ENCODE measurements at regions not wholly inside any gene's neighbourhood (a gene's known extent, or its start where the extent isn't known, plus 50 kb on each side); places are given as distances from the start of the nearest gene placed in this dataset.
"Not testable (repeated sequence)": the region's sequence is repeated elsewhere in the genome, so short reads cannot be mapped to it uniquely, and the experiment has no call there.

DNA sequence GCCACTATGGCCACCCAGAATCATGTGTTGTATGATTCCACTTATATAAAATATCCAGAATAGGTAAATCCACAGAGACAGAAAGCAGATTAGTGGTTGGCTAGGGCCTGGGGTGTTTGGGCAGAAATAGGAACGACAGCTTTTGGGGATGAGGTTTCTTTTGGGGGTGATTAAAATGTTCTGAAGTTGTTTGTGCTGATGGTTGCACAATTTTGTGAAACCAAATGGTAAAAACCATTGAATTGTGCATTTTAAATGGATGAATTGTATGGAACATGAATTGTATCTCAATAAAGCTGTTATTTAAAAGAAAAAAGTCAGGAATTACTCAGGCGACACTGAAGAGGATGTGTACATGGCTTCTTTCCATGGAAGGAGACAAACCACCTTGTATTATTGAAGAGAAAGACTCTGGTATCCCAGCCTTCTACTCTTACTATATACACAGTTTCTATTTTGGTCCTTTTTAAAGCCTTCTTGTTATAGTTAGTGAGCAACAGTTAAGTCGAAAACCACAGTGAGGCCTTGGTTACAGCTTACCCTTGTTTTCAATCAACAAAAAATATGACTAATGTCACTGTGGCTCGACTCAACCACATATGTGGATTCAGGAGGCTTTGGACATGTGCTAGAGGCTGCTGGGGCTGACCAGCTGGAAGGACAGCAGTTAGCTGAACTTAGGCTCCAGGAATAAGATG is 57.1 kb upstream of the KMT2E start:
- Histone ChIP-seq H3K4me2 (ENCODE audit: low read length) (no peak overlapping the region), H3K4ac (ENCODE audit: low read depth, low read length) (no peak overlapping the region), H3K79me1 (ENCODE audit: low read length) (no peaks in the 10 kb centered on the region), H3K36me3 (ENCODE audit: control insufficient read depth, insufficient read depth, low read length) (no peaks in the 10 kb centered on the region), H4K5ac (ENCODE audit: low read length) (no peak overlapping the region), H3K23ac (ENCODE audit: low read length) (no peak overlapping the region), H3K27ac (ENCODE audit: low read depth, low read length) (no peak overlapping the region), H4K8ac (ENCODE audit: low read depth, low read length) (no peak overlapping the region), H2BK15ac (replicated peaks; ENCODE audit: low read depth) (no peak overlapping the region), H3K79me2 (ENCODE audit: control insufficient read depth, insufficient read depth, low read length) (no peaks in the 10 kb centered on the region), H3K18ac (ENCODE audit: low read length) (no peak overlapping the region), H2BK5ac (ENCODE audit: low read length) (no peak overlapping the region), H3K27me3 (ENCODE audit: insufficient read depth, low read length, poor library complexity) (no peaks in the 10 kb centered on the region), H2BK120ac (ENCODE audit: low read depth, low read length) (no peak overlapping the region), H3K4me3 (ENCODE audit: low read length) (no peak overlapping the region), H3K9ac (ENCODE audit: low read length) (no peak overlapping the region), H2AK5ac (ENCODE audit: low read length) (no peak overlapping the region), H3K56ac (ENCODE audit: low read length) (no peak overlapping the region), H3K4me1 (ENCODE audit: control insufficient read depth, low read depth, low read length) (no peaks in the 10 kb centered on the region)
- no peak for DNase-seq
- no CpG with 5 or more reads among the region's 4 CpGs for WGBS (ENCODE audit: extremely low coverage, insufficient coverage, low lambda C conversion rate)

GRCh38 chr7:104958371-104958865 is 55.6 kb upstream of the KMT2E start:
- no peak overlapping the region for H2BK15ac ChIP-seq (replicated peaks; ENCODE audit: low read depth)
- H3K79me1 ChIP-seq (ENCODE audit: low read length): no peaks in the 10 kb centered on the region
- H4K5ac ChIP-seq (ENCODE audit: low read length): no peak overlapping the region
- no peak overlapping the region for H3K23ac ChIP-seq (ENCODE audit: low read length)
- no peaks in the 10 kb centered on the region for H3K27me3 ChIP-seq (ENCODE audit: insufficient read depth, low read length, poor library complexity)
- no peak overlapping the region for H3K4me3 ChIP-seq (ENCODE audit: low read length)
- no peak for DNase-seq
- H3K36me3 ChIP-seq (ENCODE audit: control insufficient read depth, insufficient read depth, low read length): no peaks in the 10 kb centered on the region
- H3K4me1 ChIP-seq (ENCODE audit: control insufficient read depth, low read depth, low read length): no peaks in the 10 kb centered on the region
- no CpG with 5 or more reads among the region's 3 CpGs for WGBS (ENCODE audit: extremely low coverage, insufficient coverage, low lambda C conversion rate)
- no peak overlapping the region for H3K56ac ChIP-seq (ENCODE audit: low read length)
- H3K27ac ChIP-seq (ENCODE audit: low read depth, low read length): no peak overlapping the region
- H3K18ac ChIP-seq (ENCODE audit: low read length): no peak overlapping the region
- no peak overlapping the region for H3K9ac ChIP-seq (ENCODE audit: low read length)
- no peak overlapping the region for H3K4me2 ChIP-seq (ENCODE audit: low read length)
- no peak overlapping the region for H2BK120ac ChIP-seq (ENCODE audit: low read depth, low read length)
- no peak overlapping the region for H3K4ac ChIP-seq (ENCODE audit: low read depth, low read length)
- no peaks in the 10 kb centered on the region for H3K79me2 ChIP-seq (ENCODE audit: control insufficient read depth, insufficient read depth, low read length)
- no peak overlapping the region for H4K8ac ChIP-seq (ENCODE audit: low read depth, low read length)
- no peak overlapping the region for H2AK5ac ChIP-seq (ENCODE audit: low read length)
- H2BK5ac ChIP-seq (ENCODE audit: low read length): no peak overlapping the region

- WGBS (ENCODE audit: extremely low coverage, insufficient coverage, low lambda C conversion rate): no CpG with 5 or more reads among the region's 2 CpGs
- H3K56ac ChIP-seq (ENCODE audit: low read length); H3K27ac ChIP-seq (ENCODE audit: low read depth, low read length); H3K27me3 ChIP-seq (ENCODE audit: insufficient read depth, low read length, poor library complexity); H3K79me1 ChIP-seq (ENCODE audit: low read length); H3K36me3 ChIP-seq (ENCODE audit: control insufficient read depth, insufficient read depth, low read length); H4K8ac ChIP-seq (ENCODE audit: low read depth, low read length); H4K5ac ChIP-seq (ENCODE audit: low read length); H2BK15ac ChIP-seq (replicated peaks; ENCODE audit: low read depth); H3K23ac ChIP-seq (ENCODE audit: low read length); H3K79me2 ChIP-seq (ENCODE audit: control insufficient read depth, insufficient read depth, low read length); H3K9ac ChIP-seq (ENCODE audit: low read length); H2BK5ac ChIP-seq (ENCODE audit: low read length); H3K4me3 ChIP-seq (ENCODE audit: low read length); H3K4me1 ChIP-seq (ENCODE audit: control insufficient read depth, low read depth, low read length); H3K4me2 ChIP-seq (ENCODE audit: low read length); H3K4ac ChIP-seq (ENCODE audit: low read depth, low read length); H2AK5ac ChIP-seq (ENCODE audit: low read length); DNase-seq; H3K18ac ChIP-seq (ENCODE audit: low read length); H2BK120ac ChIP-seq (ENCODE audit: low read depth, low read length): not testable (repeated sequence)
Measured at GRCh38 chr7:104959483-104959882, 54.5 kb upstream of the KMT2E start.

GRCh38 chr7:104960741-104961448 is 53.1 kb upstream of the KMT2E start:
- H3K4me1 ChIP-seq (ENCODE audit: control insufficient read depth, low read depth, low read length): no peaks in the 10 kb centered on the region
- no peak overlapping the region for H2BK5ac ChIP-seq (ENCODE audit: low read length)
- H2AK5ac ChIP-seq (ENCODE audit: low read length): no peak overlapping the region
- no peak overlapping the region for H2BK15ac ChIP-seq (replicated peaks; ENCODE audit: low read depth)
- H3K18ac ChIP-seq (ENCODE audit: low read length): no peak overlapping the region
- no peak for DNase-seq
- no peak overlapping the region for H3K23ac ChIP-seq (ENCODE audit: low read length)
- no peak overlapping the region for H3K56ac ChIP-seq (ENCODE audit: low read length)
- H3K4ac ChIP-seq (ENCODE audit: low read depth, low read length): no peak overlapping the region
- H4K5ac ChIP-seq (ENCODE audit: low read length): no peak overlapping the region
- H3K4me2 ChIP-seq (ENCODE audit: low read length): no peak overlapping the region
- H3K27ac ChIP-seq (ENCODE audit: low read depth, low read length): no peak overlapping the region
- H4K8ac ChIP-seq (ENCODE audit: low read depth, low read length): no peak overlapping the region
- no peaks in the 10 kb centered on the region for H3K79me1 ChIP-seq (ENCODE audit: low read length)
- no peak overlapping the region for H3K9ac ChIP-seq (ENCODE audit: low read length)
- no peaks in the 10 kb centered on the region for H3K79me2 ChIP-seq (ENCODE audit: control insufficient read depth, insufficient read depth, low read length)
- H3K36me3 ChIP-seq (ENCODE audit: control insufficient read depth, insufficient read depth, low read length): no peaks in the 10 kb centered on the region
- H3K4me3 ChIP-seq (ENCODE audit: low read length): no peak overlapping the region
- no CpG with 5 or more reads among the region's 2 CpGs for WGBS (ENCODE audit: extremely low coverage, insufficient coverage, low lambda C conversion rate)
- no peaks in the 10 kb centered on the region for H3K27me3 ChIP-seq (ENCODE audit: insufficient read depth, low read length, poor library complexity)
- no peak overlapping the region for H2BK120ac ChIP-seq (ENCODE audit: low read depth, low read length)

DNA sequence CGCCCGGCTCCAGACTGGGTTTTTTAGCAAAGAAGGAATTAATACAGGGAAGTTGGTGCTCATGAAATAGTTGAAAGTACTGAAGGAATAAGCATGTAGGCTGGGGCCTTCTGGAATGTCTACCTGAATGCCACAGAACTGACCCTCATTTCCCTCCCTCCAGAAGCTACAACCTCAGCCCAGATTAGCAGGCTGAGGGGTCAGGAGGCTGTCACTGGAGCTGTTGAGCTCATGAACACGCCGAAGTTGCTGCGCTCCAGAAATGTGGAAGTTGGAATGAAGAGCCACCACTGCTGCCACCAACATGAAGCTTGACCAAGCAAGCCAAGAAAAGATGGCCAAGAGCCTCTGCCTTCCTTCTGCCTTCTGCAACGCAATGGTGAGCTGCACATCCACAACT is 52.2 kb upstream of the KMT2E start:
- H3K27me3 ChIP-seq (ENCODE audit: insufficient read depth, low read length, poor library complexity): no peaks in the 10 kb centered on the region
- no peak overlapping the region for H3K4me2 ChIP-seq (ENCODE audit: low read length)
- no peaks in the 10 kb centered on the region for H3K79me2 ChIP-seq (ENCODE audit: control insufficient read depth, insufficient read depth, low read length)
- H3K36me3 ChIP-seq (ENCODE audit: control insufficient read depth, insufficient read depth, low read length): no peaks in the 10 kb centered on the region
- H3K4me3 ChIP-seq (ENCODE audit: low read length): no peak overlapping the region
- H2BK120ac ChIP-seq (ENCODE audit: low read depth, low read length): no peak overlapping the region
- H3K56ac ChIP-seq (ENCODE audit: low read length): no peak overlapping the region
- H3K23ac ChIP-seq (ENCODE audit: low read length): no peak overlapping the region
- H3K27ac ChIP-seq (ENCODE audit: low read depth, low read length): no peak overlapping the region
- no peak overlapping the region for H2BK5ac ChIP-seq (ENCODE audit: low read length)
- no peak overlapping the region for H4K8ac ChIP-seq (ENCODE audit: low read depth, low read length)
- no peak overlapping the region for H3K9ac ChIP-seq (ENCODE audit: low read length)
- H3K4me1 ChIP-seq (ENCODE audit: control insufficient read depth, low read depth, low read length): no peaks in the 10 kb centered on the region
- no peak overlapping the region for H4K5ac ChIP-seq (ENCODE audit: low read length)
- H3K4ac ChIP-seq (ENCODE audit: low read depth, low read length): no peak overlapping the region
- DNase-seq: no peak
- H3K18ac ChIP-seq (ENCODE audit: low read length): no peak overlapping the region
- H2AK5ac ChIP-seq (ENCODE audit: low read length): no peak overlapping the region
- no peaks in the 10 kb centered on the region for H3K79me1 ChIP-seq (ENCODE audit: low read length)
- WGBS (ENCODE audit: extremely low coverage, insufficient coverage, low lambda C conversion rate): no CpG with 5 or more reads among the region's 6 CpGs
- H2BK15ac ChIP-seq (replicated peaks; ENCODE audit: low read depth): no peak overlapping the region
